AG04449 (cell line): ENCODE measurements at regions not wholly inside any gene's neighbourhood (a gene's known extent, or its start where the extent isn't known, plus 50 kb on each side); places are given as distances from the start of the nearest gene placed in this dataset.
"Not testable (repeated sequence)": the region's sequence is repeated elsewhere in the genome, so short reads cannot be mapped to it uniquely, and the experiment has no call there.

ENCODE experiments used
- CTCF ChIA-PET: fragments of 350-600 bp; formaldehyde crosslinking; extraction: SDS; loops from one replicate; lab custom pipeline; 2021; ENCODE audit warnings: antibody characterized with exemption; lab: Yijun Ruan, JAX
- POLR2A ChIA-PET: fragments of 400-600, 350-600 bp; formaldehyde crosslinking; extraction: SDS; loops from one replicate; lab custom pipeline; 2020; ENCODE audit warnings: antibody characterized with exemption, inconsistent platforms; lab: Yijun Ruan, JAX
- DNase-seq: peaks from one replicate; pipeline ENCODE4 v3.0.0-alpha.2; 2010; ENCODE audit warnings: low read depth, low spot score
- H3K4me3 ChIP-seq: 2 replicates; pipeline ENCODE4 v1.5.1; 2011; ENCODE audit warnings: low read depth, mild to moderate bottlenecking, control low read depth, low read length
- CTCF ChIP-seq: IDR thresholded peaks from one replicate; pipeline ENCODE4 v1.5.1; 2011; ENCODE audit warnings: mild to moderate bottlenecking, moderate library complexity, low read length, control low read depth, inconsistent platforms; ENCODE audit not compliant: insufficient read depth; ENCODE audit errors: missing control alignments

GRCh38 chr10:28366994-28367393, 64.1 kb upstream of the MPP7 start:
- DNase-seq = no peak
- TF ChIP-seq CTCF = no peak
- CTCF ChIA-PET = interaction anchor here (0.7 to 3.0 kb wide), 5 partner anchors 14 to 125 kb away, joined by 3 to 15 read pairs (median 4); no protein-coding TSS in a partner anchor
- no peak overlapping the region for H3K4me3 ChIP-seq
- POLR2A ChIA-PET = no interaction called here

GRCh38 chr10:28367413-28367812, 64.5 kb upstream of the MPP7 start:
- ChIA-PET POLR2A (no interaction called here), CTCF (interaction anchor here (0.7 to 3.0 kb wide), 5 partner anchors 14 to 117 kb away, joined by 3 to 15 read pairs (median 4); no protein-coding TSS in a partner anchor)

GRCh38 chr10:28367929-28368484, 65.1 kb upstream of the MPP7 start:
- ChIA-PET CTCF (interaction anchor here (0.7 to 3.0 kb wide), 5 partner anchors 13 to 117 kb away, joined by 3 to 15 read pairs (median 6); no protein-coding TSS in a partner anchor), POLR2A (no interaction called here)
- no peak for DNase-seq
- no peak for TF ChIP-seq CTCF
- peak overlapping the region; percentile 12; the same call in 1 of the 2 replicates for H3K4me3 ChIP-seq

More at GRCh38 chr10:28367413-28367812, 64.5 kb upstream of the MPP7 start:
- no peak for TF ChIP-seq CTCF
- no peak for DNase-seq
- no peak overlapping the region for H3K4me3 ChIP-seq

DNA sequence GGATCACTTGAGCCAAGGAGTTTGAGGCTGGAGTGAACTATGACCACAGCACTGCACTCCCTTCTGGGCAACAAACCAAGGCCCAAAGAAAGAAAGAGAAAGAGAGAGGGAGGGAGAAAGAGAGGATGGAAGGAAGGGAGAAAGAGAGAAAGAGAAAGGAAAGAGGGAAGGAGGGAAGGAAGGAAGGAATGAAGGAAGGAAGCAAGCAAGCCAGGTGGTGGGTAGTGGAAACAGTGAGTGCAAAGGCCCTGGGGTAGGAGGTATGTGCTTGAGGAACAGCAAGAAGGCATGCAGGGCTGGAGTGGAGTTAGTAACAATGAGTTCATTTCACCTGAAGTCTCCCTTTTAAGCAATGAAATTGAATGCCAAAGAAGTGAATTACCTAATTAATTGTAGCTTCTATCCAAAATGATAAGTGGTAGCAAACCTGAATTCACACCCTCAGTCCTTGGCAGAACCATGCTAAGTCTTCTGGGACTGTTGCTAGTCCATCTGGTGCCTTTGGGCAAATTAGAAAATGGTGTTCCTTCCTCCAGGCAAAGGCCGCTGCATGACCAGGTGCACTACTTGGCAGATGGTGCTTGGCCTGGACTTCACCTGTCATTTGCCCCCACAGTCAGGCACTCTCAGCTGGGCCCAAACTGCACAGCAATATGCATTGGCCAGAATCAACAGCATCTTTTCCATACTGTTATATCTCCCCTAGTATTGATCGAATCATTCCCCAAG, 67.4 kb upstream of the MPP7 start:
- no peak for DNase-seq
- ChIA-PET CTCF (no interaction called here), POLR2A (no interaction called here)
- no peak overlapping the region for H3K4me3 ChIP-seq
- no peak for TF ChIP-seq CTCF

- POLR2A ChIA-PET, DNase-seq, H3K4me3 ChIP-seq: not testable (repeated sequence)
- CTCF ChIA-PET = interaction anchor here (0.7 to 1.9 kb wide), 2 partner anchors 10 to 121 kb away, joined by 5 to 7 read pairs; no protein-coding TSS in a partner anchor
Observed at GRCh38 chr10:28371638-28372037, 68.8 kb upstream of the MPP7 start.

GRCh38 chr10:28374036-28374435, 71.2 kb upstream of the MPP7 start:
- no peak for TF ChIP-seq CTCF
- no peak for DNase-seq
- no peak overlapping the region for H3K4me3 ChIP-seq
- POLR2A ChIA-PET = no interaction called here
- CTCF ChIA-PET = interaction anchor here (1.0 to 1.2 kb wide), 2 partner anchors 20 to 132 kb away, joined by 3 to 6 read pairs; no protein-coding TSS in a partner anchor
